ENCODE measurements at regions not wholly inside any gene's neighbourhood (a gene's known extent, or its start where the extent isn't known, plus 50 kb on each side); places are given as distances from the start of the nearest gene placed in this dataset.

DNA sequence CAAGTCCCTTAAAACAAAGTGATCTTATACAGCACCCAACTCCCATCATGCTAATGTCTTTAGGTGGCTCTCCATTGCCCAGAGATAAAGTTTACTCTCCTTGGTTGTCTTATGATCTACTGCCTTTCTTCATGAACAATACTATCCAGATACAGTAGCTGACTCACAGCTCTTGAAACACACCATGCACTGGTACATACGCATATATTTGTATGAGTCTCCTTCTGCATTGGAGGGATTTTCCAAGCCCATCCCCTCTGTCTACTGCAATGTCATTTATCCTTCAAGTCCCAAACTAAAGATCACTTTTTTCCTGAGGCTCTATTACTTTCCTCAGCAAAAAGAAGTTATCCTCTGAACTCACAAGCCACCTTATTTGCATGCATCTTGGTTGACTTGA, 84.7 kb upstream of the LRATD1 start:
- Histone ChIP-seq H3K27me3 (no peaks in the 10 kb centered on the region), H3K9me3 (no peaks in the 10 kb centered on the region), H3K27ac (no peak overlapping the region), H3K4me3 (no peak overlapping the region), H3K4me1 (no peaks in the 10 kb centered on the region), H3K36me3 (no peaks in the 10 kb centered on the region)
- no peak for DNase-seq (ENCODE audit: low spot score in 2 of 2)
- TF ChIP-seq, protein P1, sequence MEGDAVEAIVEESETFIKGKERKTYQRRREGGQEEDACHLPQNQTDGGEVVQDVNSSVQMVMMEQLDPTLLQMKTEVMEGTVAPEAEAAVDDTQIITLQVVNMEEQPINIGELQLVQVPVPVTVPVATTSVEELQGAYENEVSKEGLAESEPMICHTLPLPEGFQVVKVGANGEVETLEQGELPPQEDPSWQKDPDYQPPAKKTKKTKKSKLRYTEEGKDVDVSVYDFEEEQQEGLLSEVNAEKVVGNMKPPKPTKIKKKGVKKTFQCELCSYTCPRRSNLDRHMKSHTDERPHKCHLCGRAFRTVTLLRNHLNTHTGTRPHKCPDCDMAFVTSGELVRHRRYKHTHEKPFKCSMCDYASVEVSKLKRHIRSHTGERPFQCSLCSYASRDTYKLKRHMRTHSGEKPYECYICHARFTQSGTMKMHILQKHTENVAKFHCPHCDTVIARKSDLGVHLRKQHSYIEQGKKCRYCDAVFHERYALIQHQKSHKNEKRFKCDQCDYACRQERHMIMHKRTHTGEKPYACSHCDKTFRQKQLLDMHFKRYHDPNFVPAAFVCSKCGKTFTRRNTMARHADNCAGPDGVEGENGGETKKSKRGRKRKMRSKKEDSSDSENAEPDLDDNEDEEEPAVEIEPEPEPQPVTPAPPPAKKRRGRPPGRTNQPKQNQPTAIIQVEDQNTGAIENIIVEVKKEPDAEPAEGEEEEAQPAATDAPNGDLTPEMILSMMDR (IDR thresholded peaks at IDR 0.05): no peak
- intact Hi-C loops (cut with DNase I): no loop called here

DNA sequence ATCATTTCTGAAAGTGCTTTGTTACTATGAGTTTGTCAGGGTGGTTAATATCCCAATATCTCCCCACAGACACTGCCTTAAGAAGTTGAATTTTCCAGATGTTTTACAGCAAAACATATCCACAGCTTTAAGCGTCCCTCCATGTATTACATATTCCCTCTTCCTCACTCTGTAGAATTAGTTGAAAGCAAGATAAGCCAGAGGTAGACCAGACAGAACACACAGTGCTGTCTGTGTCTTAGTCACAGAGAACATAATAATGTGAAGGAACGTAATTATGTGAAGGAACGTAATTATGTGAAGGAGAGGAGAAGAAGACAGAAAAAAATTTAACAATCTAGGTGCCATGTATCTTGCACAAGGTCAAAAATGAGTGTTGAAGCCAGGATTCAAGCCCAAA, 81.9 kb upstream of the LRATD1 start:
- intact Hi-C loops (cut with DNase I): no loop called here
- H3K4me3 ChIP-seq: no peak overlapping the region
- no peaks in the 10 kb centered on the region for H3K9me3 ChIP-seq
- no peak overlapping the region for H3K27ac ChIP-seq
- no peaks in the 10 kb centered on the region for H3K27me3 ChIP-seq
- no peaks in the 10 kb centered on the region for H3K36me3 ChIP-seq
- TF ChIP-seq, protein P1 (IDR thresholded peaks at IDR 0.05): no peak
- DNase-seq (ENCODE audit: low spot score in 2 of 2): no peak
- H3K4me1 ChIP-seq: no peaks in the 10 kb centered on the region

DNA sequence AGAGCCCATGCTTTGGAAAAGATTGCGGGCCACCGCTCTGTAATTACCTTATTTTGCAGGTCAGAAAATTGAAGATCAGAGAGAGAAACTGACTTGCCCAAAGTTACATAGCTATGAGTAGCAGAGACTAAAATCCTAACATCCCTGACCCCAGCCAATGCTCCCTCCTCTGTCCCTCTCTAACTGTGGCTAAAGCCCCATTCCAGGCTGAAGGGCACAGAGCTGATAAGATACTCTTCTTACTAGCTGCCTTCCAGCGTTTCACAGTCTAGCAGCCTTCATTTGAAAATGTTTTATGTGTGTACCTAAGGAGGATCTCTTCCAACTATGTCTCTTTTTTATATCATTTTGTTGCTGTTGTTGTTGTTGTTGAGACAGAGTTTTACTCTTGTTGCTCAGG, 81.4 kb upstream of the LRATD1 start:
- no peak overlapping the region for H3K4me3 ChIP-seq
- no peak overlapping the region for H3K27ac ChIP-seq
- no peaks in the 10 kb centered on the region for H3K36me3 ChIP-seq
- no peak for DNase-seq (ENCODE audit: low spot score in 2 of 2)
- intact Hi-C loops (cut with DNase I): no loop called here
- no peaks in the 10 kb centered on the region for H3K4me1 ChIP-seq
- H3K27me3 ChIP-seq: no peaks in the 10 kb centered on the region
- TF ChIP-seq, protein P1 (IDR thresholded peaks at IDR 0.05): no peak
- H3K9me3 ChIP-seq: no peaks in the 10 kb centered on the region

GRCh38 chr2:14552286-14552685, 80.2 kb upstream of the LRATD1 start:
- intact Hi-C loops (cut with DNase I): no loop called here
- TF ChIP-seq, protein P1 (IDR thresholded peaks at IDR 0.05): no peak
- no peaks in the 10 kb centered on the region for H3K36me3 ChIP-seq
- DNase-seq (ENCODE audit: low spot score in 2 of 2): no peak
- no peak overlapping the region for H3K4me3 ChIP-seq
- H3K9me3 ChIP-seq: no peaks in the 10 kb centered on the region
- H3K4me1 ChIP-seq: no peaks in the 10 kb centered on the region
- no peak overlapping the region for H3K27ac ChIP-seq
- no peaks in the 10 kb centered on the region for H3K27me3 ChIP-seq

GRCh38 chr2:14552818-14553217, 79.7 kb upstream of the LRATD1 start:
- Histone ChIP-seq H3K4me1 (no peaks in the 10 kb centered on the region), H3K27me3 (no peaks in the 10 kb centered on the region), H3K4me3 (no peak overlapping the region), H3K36me3 (no peaks in the 10 kb centered on the region), H3K9me3 (no peaks in the 10 kb centered on the region), H3K27ac (no peak overlapping the region)
- no peak for DNase-seq (ENCODE audit: low spot score in 2 of 2)
- TF ChIP-seq, protein P1 (IDR thresholded peaks at IDR 0.05): no peak
- intact Hi-C loops (cut with DNase I): no loop called here

DNA sequence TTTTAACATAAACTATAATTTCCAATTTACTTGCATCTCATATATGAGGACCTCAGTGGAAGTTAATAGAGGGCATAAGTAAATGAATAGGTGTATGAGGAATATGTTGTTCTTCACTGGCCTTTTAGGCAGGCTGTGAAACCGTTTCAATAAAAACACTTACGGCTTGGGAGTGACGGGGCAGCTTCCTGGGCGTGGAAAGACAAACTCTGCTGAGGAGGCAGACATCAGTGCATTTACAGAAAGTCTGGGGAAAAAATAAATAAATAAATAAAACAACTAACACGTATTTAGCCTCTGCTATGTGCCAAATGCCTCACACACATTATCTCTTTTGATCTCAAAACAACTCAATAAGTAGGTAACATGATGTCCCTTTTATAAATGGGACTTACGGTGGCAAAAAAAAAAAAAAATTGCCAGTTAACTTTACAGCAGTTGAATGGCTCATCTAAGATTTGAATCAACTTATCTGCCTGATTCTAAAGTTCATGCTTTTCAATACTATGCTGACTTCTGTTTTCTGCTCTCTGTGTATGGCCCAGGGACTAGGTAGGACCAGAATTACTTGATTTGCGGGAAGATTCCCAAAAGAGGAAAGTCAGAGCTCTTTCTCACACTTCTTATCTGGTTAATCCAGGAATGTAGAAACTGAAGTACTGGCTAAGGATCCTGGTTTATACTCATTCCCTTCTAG, 77.5 kb upstream of the LRATD1 start:
- Histone ChIP-seq H3K27ac (no peak overlapping the region), H3K4me3 (no peak overlapping the region), H3K9me3 (no peaks in the 10 kb centered on the region), H3K36me3 (no peaks in the 10 kb centered on the region), H3K27me3 (no peaks in the 10 kb centered on the region), H3K4me1 (no peaks in the 10 kb centered on the region)
- TF ChIP-seq, protein P1 (IDR thresholded peaks at IDR 0.05): no peak
- intact Hi-C loops (cut with DNase I): no loop called here
- no peak for DNase-seq (ENCODE audit: low spot score in 2 of 2)
